HL-60 (cell line): ENCODE measurements at regions not wholly inside any gene's neighbourhood (a gene's known extent, or its start where the extent isn't known, plus 50 kb on each side); places are given as distances from the start of the nearest gene placed in this dataset.
"Not testable (repeated sequence)": the region's sequence is repeated elsewhere in the genome, so short reads cannot be mapped to it uniquely, and the experiment has no call there.

Experiments
- CTCF ChIP-seq: IDR thresholded peaks from one replicate; pipeline ENCODE4 v1.5.1; 2011; ENCODE audit warnings: low read length, control low read depth, inconsistent platforms; ENCODE audit not compliant: insufficient read depth
- POLR2AphosphoS5 ChIP-seq: IDR thresholded peaks from 2 replicates; pipeline ENCODE4 v1.6.1; 2012; ENCODE audit warnings: low read depth

GRCh38 chr2:133882159-133882558, 313.9 kb upstream of the NCKAP5 start:
- TF ChIP-seq CTCF, POLR2AphosphoS5: not testable (repeated sequence)
